Neural crest cell (in vitro differentiated cells): ENCODE measurements at regions not wholly inside any gene's neighbourhood (a gene's known extent, or its start where the extent isn't known, plus 50 kb on each side); places are given as distances from the start of the nearest gene placed in this dataset.

Experiments
- DNase-seq: peaks from one replicate; pipeline ENCODE4 v3.0.0; 2021; ENCODE audit warnings: low read depth, mixed read lengths, low spot score
- H3K27ac Mint-ChIP-seq: one replicate; pipeline ENCODE4 v1.8.0; 2021; ENCODE audit warnings: mild to moderate bottlenecking, mixed read lengths; ENCODE audit not compliant: unreplicated experiment
- H3K27me3 Mint-ChIP-seq: 2 replicates; pipeline ENCODE4 v1.8.0; 2021; ENCODE audit warnings: low read depth, mild to moderate bottlenecking, mixed read lengths
- H3K36me3 Mint-ChIP-seq: 2 replicates; pipeline ENCODE4 v1.8.0; 2021; ENCODE audit warnings: low read depth, mild to moderate bottlenecking, mixed read lengths
- H3K4me1 Mint-ChIP-seq: 2 replicates; pipeline ENCODE4 v1.8.0; 2021; ENCODE audit warnings: mixed read lengths
- H3K4me3 Mint-ChIP-seq: one replicate; pipeline ENCODE4 v1.8.0; 2021; ENCODE audit warnings: mild to moderate bottlenecking, mixed read lengths
- H3K9me3 Mint-ChIP-seq: 2 replicates; pipeline ENCODE4 v1.8.0; 2021; ENCODE audit warnings: mixed read lengths
- CTCF ChIP-seq: fragments of 200-600 bp; sonication (generic); conservative IDR thresholded peaks from 2 replicates; pipeline ENCODE4 v1.5.0; 2021; ENCODE audit warnings: antibody characterized with exemption, mild to moderate bottlenecking

GRCh38 chr9:87346061-87346665, 151.5 kb upstream of the DAPK1 start:
- peaks cover 20% of the 10 kb centered on the region for H3K4me1 Mint-ChIP-seq
- no peak for DNase-seq
- H3K36me3 Mint-ChIP-seq, result no peaks in the 10 kb centered on the region
- peak overlapping the region; percentile 8 for H3K27ac Mint-ChIP-seq
- peaks cover 5% of the 10 kb centered on the region for H3K9me3 Mint-ChIP-seq
- peak overlapping the region; percentile 14 for H3K4me3 Mint-ChIP-seq
- no peak for TF ChIP-seq CTCF
- H3K27me3 Mint-ChIP-seq, result peaks cover 2% of the 10 kb centered on the region

GRCh38 chr9:87350915-87351314, 146.8 kb upstream of the DAPK1 start:
- peaks cover 22% of the 10 kb centered on the region for H3K4me1 Mint-ChIP-seq
- no peak for DNase-seq
- H3K27ac Mint-ChIP-seq, result no peak overlapping the region
- H3K36me3 Mint-ChIP-seq, result no peaks in the 10 kb centered on the region
- no peaks in the 10 kb centered on the region for H3K27me3 Mint-ChIP-seq
- H3K9me3 Mint-ChIP-seq, result peaks cover 5% of the 10 kb centered on the region
- no peak for TF ChIP-seq CTCF
- H3K4me3 Mint-ChIP-seq, result no peak overlapping the region

GRCh38 chr9:87353301-87353700, 144.4 kb upstream of the DAPK1 start:
- TF ChIP-seq CTCF, result no peak
- Mint-ChIP-seq H3K4me3 (no peak overlapping the region), H3K4me1 (peaks cover 8% of the 10 kb centered on the region), H3K27me3 (no peaks in the 10 kb centered on the region), H3K36me3 (no peaks in the 10 kb centered on the region), H3K27ac (no peak overlapping the region), H3K9me3 (peaks cover 5% of the 10 kb centered on the region)
- DNase-seq, result no peak

- H3K36me3 Mint-ChIP-seq, result no peaks in the 10 kb centered on the region
- DNase-seq, result no peak
- H3K4me3 Mint-ChIP-seq, result no peak overlapping the region
- H3K27ac Mint-ChIP-seq, result no peak overlapping the region
- peaks cover 3% of the 10 kb centered on the region for H3K4me1 Mint-ChIP-seq
- no peaks in the 10 kb centered on the region for H3K27me3 Mint-ChIP-seq
- no peak for TF ChIP-seq CTCF
- peaks cover 3% of the 10 kb centered on the region for H3K9me3 Mint-ChIP-seq
Observed at GRCh38 chr9:87354147-87354546, 143.5 kb upstream of the DAPK1 start.

- no peaks in the 10 kb centered on the region for H3K36me3 Mint-ChIP-seq
- no peak for TF ChIP-seq CTCF
- H3K4me3 Mint-ChIP-seq, result no peak overlapping the region
- no peaks in the 10 kb centered on the region for H3K27me3 Mint-ChIP-seq
- no peak for DNase-seq
- H3K4me1 Mint-ChIP-seq, result peaks cover 3% of the 10 kb centered on the region
- no peak overlapping the region for H3K27ac Mint-ChIP-seq
- no peaks in the 10 kb centered on the region for H3K9me3 Mint-ChIP-seq
Observed at GRCh38 chr9:87357600-87357999, 140.1 kb upstream of the DAPK1 start.
